ENCODE measurements at regions not wholly inside any gene's neighbourhood (a gene's known extent, or its start where the extent isn't known, plus 50 kb on each side); places are given as distances from the start of the nearest gene placed in this dataset.

DNA sequence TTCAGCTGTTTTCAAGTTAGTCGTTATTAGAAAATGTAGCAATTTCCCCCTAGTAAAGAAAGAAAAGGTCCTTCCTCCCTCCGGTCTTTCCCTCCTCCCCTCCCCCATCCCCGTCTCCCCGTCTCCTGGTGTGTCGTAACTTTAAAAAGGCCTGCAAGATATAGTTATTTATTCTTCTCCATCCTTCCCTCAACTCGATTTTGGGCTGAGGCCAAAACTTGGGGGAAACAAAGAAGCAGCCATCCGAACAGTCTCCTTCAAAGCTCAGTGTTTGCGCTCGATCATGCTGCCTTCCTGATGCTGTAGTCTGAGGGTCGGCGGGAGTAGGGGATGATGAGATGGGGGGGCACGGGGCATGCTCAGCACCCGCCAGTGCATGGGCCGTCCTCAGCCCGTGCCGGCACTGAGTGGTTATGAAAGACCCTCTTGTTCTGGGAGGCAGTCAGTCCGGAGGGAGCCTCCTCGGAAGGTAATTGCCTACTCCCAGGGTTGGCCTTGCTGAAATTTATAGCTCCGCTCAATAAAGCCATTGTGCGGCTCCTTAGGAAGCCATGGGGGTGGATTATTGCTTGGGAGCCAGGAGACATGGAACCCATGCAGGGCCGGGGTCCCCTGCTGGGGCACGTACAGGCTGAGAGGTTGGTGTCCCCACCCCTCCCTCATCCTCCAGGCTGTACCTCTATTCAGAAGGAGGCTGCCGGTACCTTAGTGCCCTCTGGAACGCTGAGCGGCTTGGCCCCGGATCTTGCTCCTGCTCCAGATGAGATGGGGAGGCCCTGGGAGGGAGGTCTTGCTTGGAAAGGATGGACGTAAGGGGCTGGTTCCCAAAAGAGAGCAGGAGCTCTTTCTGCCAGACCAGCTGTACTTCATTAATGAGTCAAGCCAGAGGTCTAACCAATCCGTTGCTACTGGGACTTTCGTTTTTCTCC lies 212.7 kb upstream of the CADM1 start:
- ATAC-seq (replicated peaks; ENCODE audit: extremely low read depth, poor library complexity, severe bottlenecking) (no peak), DNase-seq (ENCODE audit: low spot score in 2 of 2) (no peak)
- Mint-ChIP-seq H3K36me3 (ENCODE audit: insufficient read depth) (no peaks in the 10 kb centered on the region), H3K4me3 (no peak overlapping the region), H3K4me1 (no peaks in the 10 kb centered on the region), H3K27ac (ENCODE audit: low read depth) (no peak overlapping the region), H3K27me3 (no peaks in the 10 kb centered on the region), H3K9me3 (no peaks in the 10 kb centered on the region)

DNA sequence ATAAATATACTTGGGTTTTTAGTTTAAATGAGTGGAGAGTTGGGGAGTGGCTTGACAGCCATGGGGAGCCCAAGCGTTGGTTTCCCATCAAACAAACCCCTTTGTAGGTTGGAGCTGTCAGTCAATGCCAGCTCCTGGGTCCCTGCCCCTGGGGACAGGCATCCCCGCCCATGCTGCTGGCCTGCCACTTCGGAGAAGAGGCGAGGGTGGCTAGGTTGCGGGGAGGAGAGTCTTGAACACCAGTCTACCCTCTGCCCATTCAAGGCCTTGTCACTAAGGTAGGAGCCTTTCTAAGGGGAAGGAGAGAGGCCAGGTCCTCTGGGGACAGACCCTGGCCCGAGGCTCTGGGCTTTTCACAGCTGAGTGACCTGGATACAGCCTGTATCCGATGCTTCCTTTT lies 211.9 kb upstream of the CADM1 start:
- no peak overlapping the region for H3K4me3 Mint-ChIP-seq
- no peak overlapping the region for H3K27ac Mint-ChIP-seq (ENCODE audit: low read depth)
- no peaks in the 10 kb centered on the region for H3K4me1 Mint-ChIP-seq
- ATAC-seq (replicated peaks; ENCODE audit: extremely low read depth, poor library complexity, severe bottlenecking) (no peak), DNase-seq (ENCODE audit: low spot score in 2 of 2) (no peak)
- no peaks in the 10 kb centered on the region for H3K27me3 Mint-ChIP-seq
- no peaks in the 10 kb centered on the region for H3K36me3 Mint-ChIP-seq (ENCODE audit: insufficient read depth)
- H3K9me3 Mint-ChIP-seq, result no peaks in the 10 kb centered on the region

DNA sequence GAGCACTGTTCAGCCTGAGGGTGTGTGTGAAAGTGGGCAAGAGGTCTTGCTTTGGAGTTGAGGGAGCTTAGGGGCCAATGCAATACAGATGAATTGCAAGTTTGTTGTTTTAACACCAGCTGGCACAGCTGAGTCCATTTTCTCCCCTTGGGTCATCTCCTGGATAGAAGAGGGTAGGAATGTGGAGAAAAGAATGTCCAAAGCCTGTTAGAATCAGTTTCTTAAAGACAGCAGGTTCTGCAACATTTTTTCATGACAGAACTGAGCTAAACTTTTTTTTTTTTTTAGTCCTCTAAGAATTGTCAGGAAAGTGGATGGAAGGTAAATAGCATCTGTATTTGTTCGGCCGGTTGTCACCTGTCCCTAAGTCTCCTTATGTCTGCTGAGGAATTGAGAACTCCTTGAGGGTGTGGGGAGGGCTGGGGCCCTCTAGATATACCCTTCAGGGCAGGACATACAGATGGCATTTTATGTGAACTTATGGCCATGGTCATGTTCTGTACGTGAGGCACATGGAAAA lies 211.1 kb upstream of the CADM1 start:
- no peak overlapping the region for H3K27ac Mint-ChIP-seq (ENCODE audit: low read depth)
- H3K27me3 Mint-ChIP-seq, result no peaks in the 10 kb centered on the region
- no peaks in the 10 kb centered on the region for H3K9me3 Mint-ChIP-seq
- H3K4me3 Mint-ChIP-seq, result no peak overlapping the region
- H3K4me1 Mint-ChIP-seq, result no peaks in the 10 kb centered on the region
- DNase-seq (ENCODE audit: low spot score in 2 of 2), result no peak
- ATAC-seq (replicated peaks; ENCODE audit: extremely low read depth, poor library complexity, severe bottlenecking), result no peak
- H3K36me3 Mint-ChIP-seq (ENCODE audit: insufficient read depth), result no peaks in the 10 kb centered on the region

DNA sequence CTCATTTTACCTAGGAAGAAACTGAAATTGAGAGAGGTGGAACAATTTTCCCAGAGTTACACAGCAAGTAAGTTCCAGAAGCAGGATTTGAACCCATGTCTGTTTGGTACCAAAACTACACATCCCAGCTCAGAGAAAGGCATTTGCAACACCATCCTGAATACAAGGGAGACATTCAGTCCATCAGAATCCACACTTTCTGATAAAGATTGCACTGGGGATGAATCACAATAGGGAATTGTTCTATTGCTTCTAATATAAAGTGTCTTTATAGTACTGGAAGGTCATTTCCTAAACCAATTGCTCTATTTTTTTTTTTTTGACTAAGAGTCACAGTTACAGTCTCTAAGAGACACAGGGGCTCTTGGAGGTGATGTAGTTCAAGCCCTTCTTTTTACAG lies 208.1 kb upstream of the CADM1 start:
- Mint-ChIP-seq H3K4me1 (no peaks in the 10 kb centered on the region), H3K27me3 (peaks cover 10% of the 10 kb centered on the region), H3K4me3 (no peak overlapping the region), H3K9me3 (no peaks in the 10 kb centered on the region), H3K27ac (ENCODE audit: low read depth) (no peak overlapping the region), H3K36me3 (ENCODE audit: insufficient read depth) (no peaks in the 10 kb centered on the region)
- DNase-seq (ENCODE audit: low spot score in 2 of 2) (no peak), ATAC-seq (replicated peaks; ENCODE audit: extremely low read depth, poor library complexity, severe bottlenecking) (no peak)

DNA sequence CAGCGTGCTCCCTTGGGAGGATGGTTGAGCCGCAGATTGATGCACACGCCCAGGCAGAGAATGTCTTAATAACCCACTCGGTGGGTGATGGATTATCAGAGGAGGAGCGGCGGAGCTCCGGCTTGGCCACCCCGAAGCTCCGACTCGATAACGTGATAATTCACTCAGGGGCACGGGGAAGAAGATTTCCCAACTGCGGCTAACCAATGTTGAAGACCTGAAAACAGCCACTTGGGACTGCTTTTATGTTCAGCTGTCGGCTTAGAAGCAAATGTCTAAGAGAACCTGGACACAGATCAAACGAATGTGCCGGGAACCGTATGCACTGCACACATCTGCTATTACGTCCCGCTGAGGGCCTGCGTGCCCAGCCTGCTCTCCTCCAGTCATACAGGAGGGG lies 206.8 kb upstream of the CADM1 start:
- H3K27ac Mint-ChIP-seq (ENCODE audit: low read depth), result no peak overlapping the region
- H3K36me3 Mint-ChIP-seq (ENCODE audit: insufficient read depth), result no peaks in the 10 kb centered on the region
- peaks cover 10% of the 10 kb centered on the region for H3K27me3 Mint-ChIP-seq
- H3K4me1 Mint-ChIP-seq, result no peaks in the 10 kb centered on the region
- ATAC-seq (replicated peaks; ENCODE audit: extremely low read depth, poor library complexity, severe bottlenecking) (no peak), DNase-seq (ENCODE audit: low spot score in 2 of 2) (no peak)
- H3K9me3 Mint-ChIP-seq, result no peaks in the 10 kb centered on the region
- H3K4me3 Mint-ChIP-seq, result no peak overlapping the region

DNA sequence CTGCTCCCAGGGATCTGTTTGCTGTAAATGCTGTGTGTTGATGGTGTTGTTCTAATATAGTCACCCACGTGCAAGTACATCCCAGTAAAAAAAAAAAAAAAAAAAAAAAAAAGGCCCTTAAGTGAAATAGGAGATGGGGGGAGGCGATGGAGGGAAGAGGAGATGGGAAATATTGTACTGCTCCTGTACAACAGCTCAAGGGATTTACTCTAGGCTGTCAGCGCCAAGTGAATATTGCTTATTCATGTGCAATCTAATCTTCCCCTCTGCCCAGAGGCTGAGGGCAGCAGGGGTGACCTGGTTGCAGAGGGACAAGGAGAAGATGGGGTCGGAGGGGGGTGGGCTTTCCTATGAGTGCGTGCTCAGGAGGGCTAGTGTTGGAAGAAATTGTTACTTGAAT lies 206.2 kb upstream of the CADM1 start:
- Mint-ChIP-seq H3K27me3 (peaks cover 10% of the 10 kb centered on the region), H3K9me3 (no peaks in the 10 kb centered on the region), H3K27ac (ENCODE audit: low read depth) (no peak overlapping the region), H3K36me3 (ENCODE audit: insufficient read depth) (no peaks in the 10 kb centered on the region), H3K4me1 (no peaks in the 10 kb centered on the region), H3K4me3 (no peak overlapping the region)
- ATAC-seq (replicated peaks; ENCODE audit: extremely low read depth, poor library complexity, severe bottlenecking) (no peak), DNase-seq (ENCODE audit: low spot score in 2 of 2) (no peak)

DNA sequence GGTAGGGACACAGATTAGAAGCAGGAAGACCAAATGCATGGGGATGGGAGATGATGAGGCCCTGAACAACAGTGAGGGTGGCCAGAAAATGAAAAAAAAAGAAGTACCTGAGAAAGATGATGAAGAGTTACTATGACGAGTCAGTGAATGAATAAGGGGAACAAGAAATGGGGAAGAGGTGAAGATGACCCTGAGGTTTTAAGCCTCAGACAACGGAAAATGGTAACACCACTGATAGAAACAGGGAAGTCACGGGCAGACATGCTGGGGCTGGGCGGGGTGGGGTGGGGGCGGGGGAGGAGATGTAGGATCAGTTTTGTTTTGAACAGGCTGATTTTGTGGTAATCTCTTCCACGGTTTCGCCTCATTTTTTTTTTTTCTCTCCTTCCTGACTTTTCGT lies 205.1 kb upstream of the CADM1 start:
- DNase-seq (ENCODE audit: low spot score in 2 of 2), result no peak
- Mint-ChIP-seq H3K9me3 (no peaks in the 10 kb centered on the region), H3K27me3 (peaks cover 16% of the 10 kb centered on the region), H3K27ac (ENCODE audit: low read depth) (no peak overlapping the region), H3K4me3 (no peak overlapping the region), H3K4me1 (no peaks in the 10 kb centered on the region), H3K36me3 (ENCODE audit: insufficient read depth) (no peaks in the 10 kb centered on the region)
- ATAC-seq (replicated peaks; ENCODE audit: extremely low read depth, poor library complexity, severe bottlenecking), result peak; percentile 32

DNA sequence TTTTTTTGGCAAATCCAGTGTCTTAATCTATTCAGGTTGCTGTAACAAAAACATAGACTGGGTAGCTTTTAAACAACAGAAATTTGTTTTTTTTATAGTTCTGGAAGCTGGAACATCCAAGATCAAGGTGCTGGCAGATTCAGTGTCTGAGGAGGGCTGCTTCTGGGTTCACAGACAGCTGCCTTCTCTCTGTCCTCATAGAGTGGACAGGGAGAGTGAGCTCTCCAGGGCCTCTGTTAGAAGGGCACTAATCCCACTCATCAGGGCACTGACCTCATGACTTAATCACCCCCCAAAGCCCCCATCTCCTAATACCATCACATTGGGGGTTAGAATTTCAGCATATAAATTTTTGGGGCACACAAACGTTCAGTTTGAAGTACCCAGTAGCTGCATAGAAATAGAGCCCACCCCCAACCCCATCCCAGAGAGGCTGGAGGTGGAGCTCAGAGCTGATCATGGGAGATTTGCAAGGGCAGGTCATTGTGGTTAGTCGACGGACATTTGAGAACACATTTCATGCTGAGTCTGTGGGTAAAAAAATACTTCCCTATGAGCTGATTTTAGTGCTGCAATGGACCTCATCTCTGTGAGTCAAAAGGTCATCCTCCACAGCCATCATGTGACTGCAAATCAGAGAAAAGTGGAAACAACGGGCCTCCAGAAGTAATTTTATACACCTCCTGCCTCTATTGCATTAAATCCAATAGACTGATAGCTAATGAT lies 203.1 kb upstream of the CADM1 start:
- ATAC-seq (replicated peaks; ENCODE audit: extremely low read depth, poor library complexity, severe bottlenecking) (no peak), DNase-seq (ENCODE audit: low spot score in 2 of 2) (no peak)
- Mint-ChIP-seq H3K36me3 (ENCODE audit: insufficient read depth) (no peaks in the 10 kb centered on the region), H3K27ac (ENCODE audit: low read depth) (no peak overlapping the region), H3K27me3 (peaks cover 19% of the 10 kb centered on the region), H3K4me3 (no peak overlapping the region), H3K9me3 (no peaks in the 10 kb centered on the region), H3K4me1 (no peaks in the 10 kb centered on the region)

DNA sequence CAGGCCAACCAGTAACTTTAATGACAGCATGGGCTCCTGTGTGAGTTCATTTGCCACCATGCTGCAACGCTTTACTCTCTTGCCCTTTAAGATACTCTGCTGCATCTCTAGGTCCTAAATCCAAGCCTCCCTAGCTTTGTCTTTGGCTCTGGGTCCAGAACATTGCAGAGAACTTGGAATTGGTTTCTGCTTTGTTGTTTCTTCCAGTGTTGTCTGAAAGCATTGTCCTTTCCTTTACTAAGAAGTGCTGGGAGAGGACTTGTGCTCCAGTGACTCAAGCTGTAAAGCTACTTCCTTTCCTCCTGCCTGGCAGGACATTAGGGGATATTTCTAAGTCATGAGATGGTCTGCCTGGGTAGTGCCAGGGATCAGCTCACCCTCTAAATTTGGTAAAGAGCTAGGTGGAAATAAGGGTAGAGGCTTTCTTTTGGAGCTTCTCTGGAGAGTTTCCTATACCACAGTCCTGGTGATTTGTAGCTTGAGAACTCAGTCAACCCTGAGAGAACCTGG lies 202.5 kb upstream of the CADM1 start:
- Mint-ChIP-seq H3K27ac (ENCODE audit: low read depth) (no peak overlapping the region), H3K4me3 (no peak overlapping the region), H3K36me3 (ENCODE audit: insufficient read depth) (no peaks in the 10 kb centered on the region), H3K9me3 (no peaks in the 10 kb centered on the region), H3K27me3 (peaks cover 19% of the 10 kb centered on the region), H3K4me1 (no peaks in the 10 kb centered on the region)
- ATAC-seq (replicated peaks; ENCODE audit: extremely low read depth, poor library complexity, severe bottlenecking) (no peak), DNase-seq (ENCODE audit: low spot score in 2 of 2) (no peak)

DNA sequence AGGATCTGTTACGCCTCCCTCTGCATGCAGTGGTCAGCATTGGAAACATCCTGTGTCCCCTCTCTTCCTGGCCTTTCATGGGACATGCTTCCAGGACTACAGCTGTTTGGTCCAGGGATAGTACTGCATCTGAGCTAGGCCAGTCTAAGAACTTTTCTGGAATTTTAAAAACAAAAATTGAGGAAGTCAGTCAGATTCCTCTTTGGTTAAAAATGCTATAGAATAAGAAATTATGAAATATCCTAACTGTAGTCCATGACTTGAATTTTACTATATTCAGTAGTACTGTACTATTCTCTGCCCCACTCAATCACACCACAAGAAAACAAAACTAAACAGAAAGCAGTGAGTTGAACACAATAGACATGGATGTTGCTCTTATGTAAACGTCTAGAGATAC lies 201.0 kb upstream of the CADM1 start:
- no peak for DNase-seq (ENCODE audit: low spot score in 2 of 2)
- Mint-ChIP-seq H3K4me1 (no peaks in the 10 kb centered on the region), H3K27me3 (peaks cover 19% of the 10 kb centered on the region), H3K9me3 (no peaks in the 10 kb centered on the region), H3K36me3 (ENCODE audit: insufficient read depth) (no peaks in the 10 kb centered on the region), H3K27ac (ENCODE audit: low read depth) (no peak overlapping the region), H3K4me3 (no peak overlapping the region)
- no peak for ATAC-seq (replicated peaks; ENCODE audit: extremely low read depth, poor library complexity, severe bottlenecking)

DNA sequence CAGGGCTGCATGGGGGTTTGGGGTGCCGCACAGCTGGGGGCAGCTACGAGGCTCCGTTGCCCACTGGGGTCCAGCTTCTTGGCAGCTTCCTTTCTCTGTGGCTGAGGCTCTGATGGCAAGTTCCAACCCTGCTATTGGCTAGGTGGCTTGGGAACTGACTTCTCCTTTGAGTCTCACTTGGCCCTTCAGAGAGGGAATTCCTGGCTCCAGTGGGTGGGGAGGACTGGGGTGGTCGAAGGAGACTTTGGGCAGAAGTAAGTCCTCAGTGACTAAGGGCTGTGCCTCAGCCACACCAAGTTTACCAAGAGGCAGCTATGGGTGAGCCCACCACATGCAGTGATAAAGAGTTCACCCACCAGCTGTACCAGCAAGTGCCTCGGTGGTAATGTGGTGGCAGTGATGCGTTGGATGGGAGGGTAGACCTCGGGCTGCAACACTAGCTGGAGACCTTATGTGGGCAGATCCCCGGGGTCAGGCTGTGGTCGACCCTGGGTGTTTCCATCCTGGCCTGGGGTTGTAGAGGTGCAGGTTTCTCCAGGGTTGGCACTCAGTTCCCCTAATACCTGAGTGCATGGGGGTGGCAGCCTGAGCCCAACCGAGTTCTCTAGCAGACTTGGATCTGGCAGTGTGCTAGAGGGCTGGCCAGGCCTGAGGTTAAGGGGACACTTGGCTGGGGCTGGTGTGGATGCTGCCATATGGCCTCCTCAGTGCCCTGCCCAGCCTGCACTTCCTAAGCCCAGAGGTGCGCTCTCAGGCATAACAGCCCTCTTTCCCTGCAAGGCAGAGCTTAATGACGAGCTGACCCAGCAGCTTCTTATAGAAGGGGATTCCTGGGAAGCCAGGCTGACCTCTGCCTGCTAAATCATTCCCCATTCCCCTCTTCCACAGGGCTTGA lies 197.0 kb upstream of the CADM1 start:
- H3K36me3 Mint-ChIP-seq (ENCODE audit: insufficient read depth), result no peaks in the 10 kb centered on the region
- no peaks in the 10 kb centered on the region for H3K4me1 Mint-ChIP-seq
- peaks cover 17% of the 10 kb centered on the region for H3K27me3 Mint-ChIP-seq
- H3K4me3 Mint-ChIP-seq, result no peak overlapping the region
- DNase-seq (ENCODE audit: low spot score in 2 of 2) (no peak), ATAC-seq (replicated peaks; ENCODE audit: extremely low read depth, poor library complexity, severe bottlenecking) (no peak)
- no peaks in the 10 kb centered on the region for H3K9me3 Mint-ChIP-seq
- no peak overlapping the region for H3K27ac Mint-ChIP-seq (ENCODE audit: low read depth)

DNA sequence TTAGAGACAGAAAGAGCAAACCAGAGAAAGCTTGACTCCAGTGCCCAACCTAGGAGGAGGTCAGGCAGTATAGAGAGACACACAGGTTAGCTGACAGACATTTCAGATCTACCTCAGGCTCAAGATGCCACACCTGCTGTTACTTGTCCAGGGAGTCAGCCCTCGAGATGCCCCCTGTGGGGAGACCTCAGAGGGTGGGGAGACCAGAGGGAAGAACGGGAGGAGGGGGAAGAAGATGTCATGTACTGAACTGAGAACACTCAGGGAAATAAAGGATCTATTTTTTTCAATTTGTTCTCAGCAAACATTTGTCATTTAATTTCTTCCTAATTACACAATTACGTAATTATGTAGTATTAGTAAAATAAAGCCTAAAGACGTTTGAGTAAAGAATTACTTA lies 196.3 kb upstream of the CADM1 start:
- no peak overlapping the region for H3K4me3 Mint-ChIP-seq
- no peak overlapping the region for H3K27ac Mint-ChIP-seq (ENCODE audit: low read depth)
- H3K4me1 Mint-ChIP-seq, result no peaks in the 10 kb centered on the region
- DNase-seq (ENCODE audit: low spot score in 2 of 2) (no peak), ATAC-seq (replicated peaks; ENCODE audit: extremely low read depth, poor library complexity, severe bottlenecking) (no peak)
- H3K36me3 Mint-ChIP-seq (ENCODE audit: insufficient read depth), result peaks cover 3% of the 10 kb centered on the region
- no peaks in the 10 kb centered on the region for H3K9me3 Mint-ChIP-seq
- H3K27me3 Mint-ChIP-seq, result peaks cover 25% of the 10 kb centered on the region

Measured in central memory CD8-positive, alpha-beta T cell (primary cell).